PC-9 (cell line): ENCODE measurements at regions not wholly inside any gene's neighbourhood (a gene's known extent, or its start where the extent isn't known, plus 50 kb on each side); places are given as distances from the start of the nearest gene placed in this dataset.

Experiments
- BruUV-seq: library from RNA; stranded (reverse); fragments of 400-500 nt; replicated peaks from 2 replicates; lab custom pipeline; 2021; lab: Mats Ljungman, UMichigan
- CTCF ChIA-PET: fragments of 300-600 bp; sonication (Branson Sonifier 250); formaldehyde crosslinking; loops from one replicate; lab custom pipeline; 2022; ENCODE audit warnings: antibody characterized with exemption; lab: Charles Lee
- POLR2A ChIA-PET: fragments of 300-600 bp; sonication (Branson Sonifier 250); formaldehyde crosslinking; loops from one replicate; lab custom pipeline; 2022; ENCODE audit warnings: antibody characterized with exemption; ENCODE audit not compliant: unreplicated experiment; lab: Charles Lee
- DNase-seq, 2 experiments: peaks; one replicate each; pipeline versions ENCODE4 v3.0.0 to v3.0.0-alpha.2; 2015 to 2022; ENCODE audit warnings: mixed read lengths in 1 of 2
- H2AFZ ChIP-seq: fragments of 200-600 bp; sonication (generic); 2 replicates; pipeline ENCODE4 v1.8.1; 2017; ENCODE audit warnings: antibody characterized with exemption
- H3F3A ChIP-seq: fragments of 200-600 bp; sonication (generic); 2 replicates; pipeline ENCODE4 v1.8.1; 2017; ENCODE audit warnings: antibody characterized with exemption, mild to moderate bottlenecking, low read depth; ENCODE audit not compliant: insufficient read depth
- H3K27ac ChIP-seq: fragments of 200-600 bp; sonication (generic); 2 replicates; pipeline ENCODE4 v1.6.1; 2016; ENCODE audit warnings: mixed run types
- H3K27me3 ChIP-seq: fragments of 200-600 bp; sonication (generic); 2 replicates; pipeline ENCODE4 v1.6.1; 2016; ENCODE audit warnings: low read depth, mixed run types; ENCODE audit not compliant: insufficient read depth
- H3K36me3 ChIP-seq: fragments of 200-600 bp; sonication (generic); 2 replicates; pipeline ENCODE4 v1.6.1; 2016; ENCODE audit warnings: low read depth, mixed run types
- H3K4me1 ChIP-seq: fragments of 200-600 bp; sonication (generic); replicated peaks from 2 replicates; pipeline ENCODE4 v1.6.1; 2016; ENCODE audit warnings: mixed run types; ENCODE audit not compliant: insufficient read depth
- H3K4me2 ChIP-seq: fragments of 200-600 bp; sonication (generic); 2 replicates; pipeline ENCODE4 v1.6.1; 2017; ENCODE audit warnings: mixed run types
- H3K4me3 ChIP-seq: fragments of 200-600 bp; sonication (generic); 2 replicates; pipeline ENCODE4 v1.6.1; 2016; ENCODE audit warnings: mixed run types
- H3K79me2 ChIP-seq: fragments of 200-600 bp; sonication (generic); 2 replicates; pipeline ENCODE4 v1.6.1; 2017; ENCODE audit warnings: low read depth, mixed run types
- H3K9me2 ChIP-seq: fragments of 200-600 bp; sonication (generic); 2 replicates; pipeline ENCODE4 v1.8.1; 2017; ENCODE audit warnings: mild to moderate bottlenecking; ENCODE audit not compliant: insufficient read depth
- H3K9me3 ChIP-seq: fragments of 200-600 bp; sonication (generic); 2 replicates; pipeline ENCODE4 v1.8.1; 2016; ENCODE audit warnings: low read depth; ENCODE audit not compliant: insufficient read depth
- H4K20me1 ChIP-seq: fragments of 200-600 bp; sonication (generic); 2 replicates; pipeline ENCODE4 v1.8.1; 2017; ENCODE audit not compliant: insufficient read depth
- CTCF ChIP-seq: fragments of 200-600 bp; sonication (generic); conservative IDR thresholded peaks from 2 replicates; pipeline ENCODE4 v1.6.1; 2017; ENCODE audit warnings: mixed run types, antibody characterized with exemption, mild to moderate bottlenecking, moderate library complexity
- EZH2 ChIP-seq: fragments of 200-600 bp; sonication (generic); IDR thresholded peaks from 2 replicates; pipeline ENCODE4 v1.8.0; 2017; ENCODE audit warnings: antibody characterized with exemption, low read depth
- intact Hi-C: fragments of 100-400 bp; cut with micrococcal nuclease; formaldehyde crosslinking; loops from one replicate; pipeline ENCODE4 v1.10.0; 2022; ENCODE audit not compliant: unreplicated experiment

GRCh38 chr12:44929236-44929885, 53.2 kb upstream of the NELL2 start:
- H3K79me2 ChIP-seq, result no peaks in the 10 kb centered on the region
- no peak for TF ChIP-seq EZH2
- no peak for TF ChIP-seq CTCF
- DNase-seq, result no peak
- H3K9me2 ChIP-seq, result no peaks in the 10 kb centered on the region
- ChIA-PET CTCF (no interaction called here), POLR2A (interaction anchor here (0.6 kb wide), 1 partner anchor 861 kb away, joined by 6 read pairs; no protein-coding TSS in a partner anchor)
- no TSS peak for BruUV-seq
- H3K27ac ChIP-seq, result no peak overlapping the region
- intact Hi-C loops, result no loop called here
- no peaks in the 10 kb centered on the region for H3F3A ChIP-seq
- H3K4me3 ChIP-seq, result no peak overlapping the region
- no peak overlapping the region for H3K4me2 ChIP-seq
- H4K20me1 ChIP-seq, result no peaks in the 10 kb centered on the region
- no peak overlapping the region for H2AFZ ChIP-seq
- H3K27me3 ChIP-seq, result no peaks in the 10 kb centered on the region
- no peaks in the 10 kb centered on the region for H3K36me3 ChIP-seq
- no peaks in the 10 kb centered on the region for H3K4me1 ChIP-seq
- no peaks in the 10 kb centered on the region for H3K9me3 ChIP-seq
